ENCODE measurements at regions not wholly inside any gene's neighbourhood (a gene's known extent, or its start where the extent isn't known, plus 50 kb on each side); places are given as distances from the start of the nearest gene placed in this dataset.

DNA sequence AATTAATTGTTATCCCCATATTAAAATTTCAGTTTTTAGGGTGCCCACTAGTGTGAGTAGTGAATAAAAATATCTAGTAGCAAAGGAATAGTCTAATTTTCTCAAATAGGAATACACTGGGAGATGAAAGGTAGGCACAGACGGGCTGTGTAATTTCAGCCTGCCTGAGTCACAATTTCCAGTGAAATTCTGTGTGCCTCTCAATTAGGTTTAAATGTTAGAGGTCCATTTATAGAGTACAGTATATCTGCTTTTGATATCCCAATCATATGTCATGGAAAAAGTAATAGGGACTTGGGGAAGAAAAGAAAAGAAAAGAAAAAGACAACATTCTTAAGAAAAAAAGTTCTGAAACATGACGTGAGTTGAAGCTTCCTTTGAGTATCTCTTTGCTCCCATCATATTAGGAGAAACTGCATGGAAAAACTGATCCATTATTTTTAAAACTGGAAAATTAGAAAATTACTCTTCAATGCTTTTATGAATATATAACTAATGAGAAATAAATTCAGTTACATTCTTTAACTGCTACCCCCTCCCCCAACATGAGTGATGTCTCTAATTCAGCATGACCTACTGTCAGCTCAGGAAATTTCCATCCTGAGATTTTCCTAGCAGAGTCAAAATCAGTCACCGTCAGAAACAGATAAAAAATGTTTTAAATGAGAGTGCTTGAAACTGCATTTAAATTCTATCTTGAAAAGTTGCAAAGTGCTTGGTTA, 473.8 kb upstream of the HSF2 start (continued):
- TF ChIP-seq, protein P1, sequence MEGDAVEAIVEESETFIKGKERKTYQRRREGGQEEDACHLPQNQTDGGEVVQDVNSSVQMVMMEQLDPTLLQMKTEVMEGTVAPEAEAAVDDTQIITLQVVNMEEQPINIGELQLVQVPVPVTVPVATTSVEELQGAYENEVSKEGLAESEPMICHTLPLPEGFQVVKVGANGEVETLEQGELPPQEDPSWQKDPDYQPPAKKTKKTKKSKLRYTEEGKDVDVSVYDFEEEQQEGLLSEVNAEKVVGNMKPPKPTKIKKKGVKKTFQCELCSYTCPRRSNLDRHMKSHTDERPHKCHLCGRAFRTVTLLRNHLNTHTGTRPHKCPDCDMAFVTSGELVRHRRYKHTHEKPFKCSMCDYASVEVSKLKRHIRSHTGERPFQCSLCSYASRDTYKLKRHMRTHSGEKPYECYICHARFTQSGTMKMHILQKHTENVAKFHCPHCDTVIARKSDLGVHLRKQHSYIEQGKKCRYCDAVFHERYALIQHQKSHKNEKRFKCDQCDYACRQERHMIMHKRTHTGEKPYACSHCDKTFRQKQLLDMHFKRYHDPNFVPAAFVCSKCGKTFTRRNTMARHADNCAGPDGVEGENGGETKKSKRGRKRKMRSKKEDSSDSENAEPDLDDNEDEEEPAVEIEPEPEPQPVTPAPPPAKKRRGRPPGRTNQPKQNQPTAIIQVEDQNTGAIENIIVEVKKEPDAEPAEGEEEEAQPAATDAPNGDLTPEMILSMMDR (IDR thresholded peaks at IDR 0.05): no peak
- no peak for TF ChIP-seq BHLHE40 (IDR thresholded peaks at IDR 0.05; ENCODE audit: low read depth, low read length)

DNA sequence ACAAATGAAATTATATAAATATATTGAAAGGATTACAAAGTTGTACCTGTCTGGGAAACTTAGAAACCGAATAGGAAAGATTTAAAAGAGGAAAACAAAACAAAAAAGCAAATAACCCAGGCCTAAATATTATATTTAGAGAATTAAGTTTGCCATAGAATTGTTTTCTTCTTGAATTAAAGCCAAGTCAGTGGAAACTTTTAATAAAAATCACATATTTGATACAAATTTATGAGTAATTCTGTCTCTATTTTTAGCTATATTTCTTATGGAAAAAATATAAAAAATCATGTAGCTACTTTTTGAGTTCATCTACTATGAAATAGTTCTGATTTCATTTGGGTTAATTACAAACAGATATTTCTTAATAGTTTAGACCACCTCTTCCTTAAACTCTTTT, 470.2 kb upstream of the HSF2 start:
- H3K4me1 ChIP-seq: no peaks in the 10 kb centered on the region
- no peak overlapping the region for H3K4me3 ChIP-seq
- H3K27ac ChIP-seq: no peak overlapping the region
- WGBS (ENCODE audit: missing lambda C conversion rate): 0% methylated on average over 1 of the region's 1 CpG
- ChIA-PET POLR2A (no interaction called here), CTCF (interaction anchor here (1.2 kb wide), 1 partner anchor 487 kb away, joined by 3 read pairs; no protein-coding TSS in a partner anchor)
- no peaks in the 10 kb centered on the region for H3K9me3 ChIP-seq
- no peak overlapping the region for H3K4me2 ChIP-seq
- FAIRE-seq (no peak), ATAC-seq (no peak), DNase-seq (ENCODE audit: low read depth in 1 of 2, low spot score in 1 of 2) (no peak)
- TF ChIP-seq HEYL (CRISPR knock-in tag; IDR thresholded peaks at IDR 0.05) (no peak), HOXB5 (CRISPR knock-in tag; IDR thresholded peaks at IDR 0.05) (no peak), NFE2L2 (conservative IDR thresholded peaks at IDR 0.05; ENCODE audit: low read length) (no peak), EP300 (IDR thresholded peaks at IDR 0.05) (no peak), CBX8 (IDR thresholded peaks at IDR 0.05) (no peak), SREBF2 (IDR thresholded peaks at IDR 0.05) (no peak), PHF8 (IDR thresholded peaks at IDR 0.05; ENCODE audit: borderline replicate concordance, low read depth) (no peak), CHD2 (IDR thresholded peaks at IDR 0.05; ENCODE audit: low read length, partially characterized antibody) (no peak), MYC (IDR thresholded peaks at IDR 0.05; ENCODE audit: borderline replicate concordance, low read length) (no peak), JUN (IDR thresholded peaks at IDR 0.05) (no peak), HDAC2 (IDR thresholded peaks at IDR 0.05) (no peak)
- TF ChIP-seq, protein P2, sequence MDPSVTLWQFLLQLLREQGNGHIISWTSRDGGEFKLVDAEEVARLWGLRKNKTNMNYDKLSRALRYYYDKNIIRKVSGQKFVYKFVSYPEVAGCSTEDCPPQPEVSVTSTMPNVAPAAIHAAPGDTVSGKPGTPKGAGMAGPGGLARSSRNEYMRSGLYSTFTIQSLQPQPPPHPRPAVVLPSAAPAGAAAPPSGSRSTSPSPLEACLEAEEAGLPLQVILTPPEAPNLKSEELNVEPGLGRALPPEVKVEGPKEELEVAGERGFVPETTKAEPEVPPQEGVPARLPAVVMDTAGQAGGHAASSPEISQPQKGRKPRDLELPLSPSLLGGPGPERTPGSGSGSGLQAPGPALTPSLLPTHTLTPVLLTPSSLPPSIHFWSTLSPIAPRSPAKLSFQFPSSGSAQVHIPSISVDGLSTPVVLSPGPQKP (IDR thresholded peaks at IDR 0.05; ENCODE audit: low read depth, low read length): no peak
- TF ChIP-seq, protein P1 (IDR thresholded peaks at IDR 0.05): no peak

DNA sequence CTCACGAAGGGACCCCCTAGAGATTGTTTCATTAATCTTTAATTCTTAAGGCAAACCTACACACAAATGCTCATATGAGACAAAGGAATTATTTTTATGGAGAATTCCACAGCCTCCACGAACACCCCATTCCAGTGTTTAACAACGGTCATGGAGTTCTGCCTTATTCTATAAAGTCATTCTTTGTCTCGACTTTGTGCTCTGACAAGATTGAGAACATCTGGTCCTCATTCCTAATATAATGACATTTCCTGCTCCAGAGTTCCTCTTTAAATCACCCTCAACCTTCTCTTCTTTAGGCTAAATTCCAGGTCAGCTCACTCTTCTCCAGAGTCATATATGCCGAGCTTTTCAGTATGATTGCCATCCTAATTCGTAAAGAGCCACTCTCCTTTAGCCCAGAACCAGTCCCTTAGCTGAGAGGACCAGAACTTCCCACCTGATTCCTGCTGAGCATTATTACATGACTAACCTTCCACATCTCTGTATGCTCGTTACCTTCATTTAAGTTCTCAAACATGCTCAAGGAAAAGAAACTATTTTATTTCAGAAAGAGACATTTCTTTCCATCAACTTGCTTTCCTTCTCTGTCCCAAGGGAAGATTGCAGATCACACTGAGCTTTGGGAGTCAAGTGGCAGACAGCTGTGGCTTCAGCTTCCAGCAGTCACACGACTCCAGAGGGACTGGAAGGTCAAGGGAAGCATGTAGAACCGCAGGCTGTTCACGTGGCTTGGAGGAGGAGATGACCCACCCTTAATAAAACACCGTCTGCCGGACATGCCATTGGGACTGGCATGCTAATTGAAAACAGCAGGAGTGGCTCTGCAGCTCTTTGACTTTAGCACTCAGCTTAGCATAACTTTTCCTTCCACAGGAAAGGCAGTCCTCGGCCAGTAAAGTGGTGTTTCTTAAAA, 467.1 kb upstream of the HSF2 start:
- ChIA-PET CTCF (no interaction called here), POLR2A (no interaction called here)
- no peaks in the 10 kb centered on the region for H3K4me1 ChIP-seq
- peak overlapping the region; percentile 34; the same call in 1 of the 3 replicates for H3K4me2 ChIP-seq
- ATAC-seq (0 out of 6 replicates have a peak, but pooled peaks of 1 of the 2 experiments have one; percentile 21), FAIRE-seq (no peak), DNase-seq (ENCODE audit: low read depth in 1 of 2, low spot score in 1 of 2) (peak in 1 of 2 experiments; percentile 17)
- no peaks in the 10 kb centered on the region for H3K9me3 ChIP-seq
- WGBS (ENCODE audit: missing lambda C conversion rate): 41% methylated on average over 13 of the region's 13 CpGs
- no peak overlapping the region for H3K4me3 ChIP-seq
- no peak overlapping the region for H3K27ac ChIP-seq
- TF ChIP-seq JUN (IDR thresholded peaks at IDR 0.05) (no peak), ZNF302 (CRISPR knock-in tag; IDR thresholded peaks at IDR 0.05) (no peak), ZSCAN20 (CRISPR knock-in tag; IDR thresholded peaks at IDR 0.05) (no peak), MYC (IDR thresholded peaks at IDR 0.05; ENCODE audit: borderline replicate concordance, low read length) (no peak), HOXB5 (CRISPR knock-in tag; IDR thresholded peaks at IDR 0.05) (no peak), FOSB (CRISPR knock-in tag; IDR thresholded peaks at IDR 0.05) (no peak), RAD21 (conservative IDR thresholded peaks at IDR 0.05 in 1 of 2, IDR thresholded peaks at IDR 0.05 in 1 of 2) (no peak), CBX8 (IDR thresholded peaks at IDR 0.05) (no peak)
- TF ChIP-seq, protein P3, sequence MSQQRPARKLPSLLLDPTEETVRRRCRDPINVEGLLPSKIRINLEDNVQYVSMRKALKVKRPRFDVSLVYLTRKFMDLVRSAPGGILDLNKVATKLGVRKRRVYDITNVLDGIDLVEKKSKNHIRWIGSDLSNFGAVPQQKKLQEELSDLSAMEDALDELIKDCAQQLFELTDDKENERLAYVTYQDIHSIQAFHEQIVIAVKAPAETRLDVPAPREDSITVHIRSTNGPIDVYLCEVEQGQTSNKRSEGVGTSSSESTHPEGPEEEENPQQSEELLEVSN (IDR thresholded peaks at IDR 0.05; ENCODE audit: borderline replicate concordance, low read depth): no peak

Measured in A549 (cell line).